WTC11 (cell line): ENCODE measurements at regions not wholly inside any gene's neighbourhood (a gene's known extent, or its start where the extent isn't known, plus 50 kb on each side); places are given as distances from the start of the nearest gene placed in this dataset.

Experiments used
- ATAC-seq: fragments of 200-7000 bp; cut with Tn5 transposase; 2 replicates; pipeline ENCODE4 v1.10.0; 2021; ENCODE audit warnings: mild to moderate bottlenecking, moderate library complexity
- CTCF ChIA-PET: fragments of 300-600 bp; sonication (Branson Sonifier 250); formaldehyde crosslinking; loops from one replicate; lab custom pipeline; 2021; ENCODE audit warnings: antibody characterized with exemption; lab: Charles Lee
- POLR2A ChIA-PET: fragments of 350-600 bp; sonication (Branson Sonifier 250); formaldehyde crosslinking; loops from one replicate; lab custom pipeline; 2021; ENCODE audit warnings: antibody characterized with exemption; lab: Charles Lee
- DNase-seq: peaks from one replicate; pipeline ENCODE4 v3.0.0; 2021; ENCODE audit warnings: low spot score
- H3K27ac Mint-ChIP-seq: 2 replicates; pipeline ENCODE4 v1.8.0; 2021; ENCODE audit warnings: mixed read lengths
- H3K27me3 Mint-ChIP-seq: 2 replicates; pipeline ENCODE4 v1.8.0; 2021; ENCODE audit warnings: low read depth, mild to moderate bottlenecking, moderate library complexity, mixed read lengths
- H3K36me3 Mint-ChIP-seq: 2 replicates; pipeline ENCODE4 v1.8.0; 2021; ENCODE audit warnings: mixed read lengths
- H3K4me1 Mint-ChIP-seq: 2 replicates; pipeline ENCODE4 v1.8.0; 2022; ENCODE audit warnings: mixed read lengths
- H3K4me3 Mint-ChIP-seq: 2 replicates; pipeline ENCODE4 v1.8.0; 2021; ENCODE audit warnings: mild to moderate bottlenecking, moderate library complexity, mixed read lengths
- H3K9me3 Mint-ChIP-seq: 2 replicates; pipeline ENCODE4 v1.8.0; 2021; ENCODE audit warnings: mixed read lengths
- CDX4 ChIP-seq: fragments of 250-450 bp; sonication (Bioruptor Pico); IDR thresholded peaks from 2 replicates; pipeline ENCODE4 v1.9.0; 2021; ENCODE audit warnings: moderate library complexity, mild to moderate bottlenecking, inconsistent platforms, borderline replicate concordance
- E2F4 ChIP-seq: sonication (generic); formaldehyde crosslinking; IDR thresholded peaks from 2 replicates; pipeline ENCODE4 v1.8.1; 2022; ENCODE audit warnings: low read depth, mild to moderate bottlenecking, moderate library complexity, missing genetic modification reagents, borderline replicate concordance
- E2F5 ChIP-seq: sonication (generic); formaldehyde crosslinking; IDR thresholded peaks from 2 replicates; pipeline ENCODE4 v1.8.1; 2022; ENCODE audit warnings: mild to moderate bottlenecking, moderate library complexity, missing genetic modification reagents
- ESRRA ChIP-seq: sonication (generic); formaldehyde crosslinking; IDR thresholded peaks from 2 replicates; pipeline ENCODE4 v1.8.1; 2022; ENCODE audit warnings: mild to moderate bottlenecking, missing genetic modification reagents, borderline replicate concordance
- GTF2I ChIP-seq: fragments of 250-450 bp; sonication (Bioruptor Pico); conservative IDR thresholded peaks from 2 replicates; pipeline ENCODE4 v1.4.0; 2021; ENCODE audit warnings: mild to moderate bottlenecking
- HMGXB4 ChIP-seq: sonication (generic); formaldehyde crosslinking; IDR thresholded peaks from 2 replicates; pipeline ENCODE4 v1.8.1; 2023; ENCODE audit warnings: mild to moderate bottlenecking, moderate library complexity, missing genetic modification reagents
- IRF2 ChIP-seq: sonication (generic); formaldehyde crosslinking; IDR thresholded peaks from 2 replicates; pipeline ENCODE4 v1.8.0; 2022; ENCODE audit warnings: low read depth, missing genetic modification reagents, borderline replicate concordance
- PRDM15 ChIP-seq: sonication (generic); formaldehyde crosslinking; IDR thresholded peaks from 2 replicates; pipeline ENCODE4 v1.8.0; 2022; ENCODE audit warnings: missing genetic modification reagents
- SMAD4 ChIP-seq: sonication (generic); formaldehyde crosslinking; IDR thresholded peaks from 2 replicates; pipeline ENCODE4 v1.8.0; 2022; ENCODE audit warnings: mild to moderate bottlenecking, missing genetic modification reagents
- SOX15 ChIP-seq: fragments of 250-450 bp; sonication (Bioruptor Pico); IDR thresholded peaks from 2 replicates; pipeline ENCODE4 v1.9.0; 2021; ENCODE audit warnings: mild to moderate bottlenecking
- SP1 ChIP-seq: sonication (generic); formaldehyde crosslinking; conservative IDR thresholded peaks from 2 replicates; pipeline ENCODE4 v1.8.1; 2022; ENCODE audit warnings: missing genetic modification reagents
- STAT6 ChIP-seq: sonication (generic); formaldehyde crosslinking; conservative IDR thresholded peaks from 2 replicates; pipeline ENCODE4 v1.8.1; 2023; ENCODE audit warnings: mild to moderate bottlenecking, low read depth, missing genetic modification reagents, moderate library complexity
- TCF7 ChIP-seq: sonication (generic); formaldehyde crosslinking; IDR thresholded peaks from 2 replicates; pipeline ENCODE4 v1.8.0; 2022; ENCODE audit warnings: mild to moderate bottlenecking, low read depth, missing genetic modification reagents, moderate library complexity
- USF2 ChIP-seq: sonication (generic); formaldehyde crosslinking; IDR thresholded peaks from 2 replicates; pipeline ENCODE4 v1.8.1; 2023; ENCODE audit warnings: mild to moderate bottlenecking, missing genetic modification reagents, moderate library complexity
- ZMAT4 ChIP-seq: fragments of 250-450 bp; sonication (Bioruptor Pico); IDR thresholded peaks from 2 replicates; pipeline ENCODE4 v1.9.0; 2021; ENCODE audit warnings: mild to moderate bottlenecking
- ZNF232 ChIP-seq: sonication (generic); formaldehyde crosslinking; IDR thresholded peaks from 2 replicates; pipeline ENCODE4 v1.8.0; 2022; ENCODE audit warnings: mild to moderate bottlenecking, missing genetic modification reagents
- TF ChIP-seq, protein P1 (sequence below): sonication (generic); formaldehyde crosslinking; IDR thresholded peaks from 2 replicates; pipeline ENCODE4 v1.8.0; 2022; ENCODE audit warnings: mild to moderate bottlenecking, missing genetic modification reagents
- TF ChIP-seq, protein P2 (sequence below): fragments of 250-450 bp; sonication (Bioruptor Pico); conservative IDR thresholded peaks from 2 replicates; pipeline ENCODE4 v1.9.0; 2021; ENCODE audit warnings: mild to moderate bottlenecking

DNA sequence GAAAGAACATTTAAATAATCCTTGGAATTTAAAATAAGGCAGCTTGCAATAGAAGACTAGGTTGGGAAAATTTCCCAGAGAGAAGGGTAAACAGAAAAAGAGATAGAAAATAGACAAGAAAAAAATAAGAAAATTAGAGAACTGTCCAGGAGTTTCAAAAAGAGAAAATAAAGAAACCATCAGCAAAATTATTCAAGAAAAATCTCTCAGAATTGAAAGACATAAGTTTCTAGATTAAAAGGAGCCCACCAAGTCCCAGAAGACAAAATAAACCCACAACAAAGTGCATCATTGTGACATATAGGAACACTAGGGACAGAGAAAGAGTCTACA is 88.6 kb upstream of the CDYL start:
- H3K4me1 Mint-ChIP-seq: no peaks in the 10 kb centered on the region
- ATAC-seq: no peak
- no peaks in the 10 kb centered on the region; the same call in 1 of the 2 replicates for H3K27me3 Mint-ChIP-seq
- H3K36me3 Mint-ChIP-seq: 0 out of 2 replicates have a peak, but pooled peaks cover under 1% of the 10 kb centered on the region
- POLR2A ChIA-PET: no interaction called here
- no peak overlapping the region for H3K27ac Mint-ChIP-seq
- CTCF ChIA-PET: no interaction called here
- H3K4me3 Mint-ChIP-seq: no peak overlapping the region
- no peak for DNase-seq
- TF ChIP-seq E2F4 (CRISPR knock-in tag) (no peak), STAT6 (CRISPR knock-in tag) (no peak), TCF7 (no peak), IRF2 (CRISPR knock-in tag) (no peak), HMGXB4 (CRISPR knock-in tag) (no peak), USF2 (no peak), ZNF232 (CRISPR knock-in tag) (no peak), SOX15 (CRISPR knock-in tag) (no peak), SP1 (no peak), ZMAT4 (CRISPR knock-in tag) (no peak), PRDM15 (no peak), SMAD4 (CRISPR knock-in tag) (no peak), ESRRA (CRISPR knock-in tag) (no peak), CDX4 (no peak), E2F5 (CRISPR knock-in tag) (no peak), GTF2I (CRISPR knock-in tag) (no peak)
- TF ChIP-seq, protein P1, sequence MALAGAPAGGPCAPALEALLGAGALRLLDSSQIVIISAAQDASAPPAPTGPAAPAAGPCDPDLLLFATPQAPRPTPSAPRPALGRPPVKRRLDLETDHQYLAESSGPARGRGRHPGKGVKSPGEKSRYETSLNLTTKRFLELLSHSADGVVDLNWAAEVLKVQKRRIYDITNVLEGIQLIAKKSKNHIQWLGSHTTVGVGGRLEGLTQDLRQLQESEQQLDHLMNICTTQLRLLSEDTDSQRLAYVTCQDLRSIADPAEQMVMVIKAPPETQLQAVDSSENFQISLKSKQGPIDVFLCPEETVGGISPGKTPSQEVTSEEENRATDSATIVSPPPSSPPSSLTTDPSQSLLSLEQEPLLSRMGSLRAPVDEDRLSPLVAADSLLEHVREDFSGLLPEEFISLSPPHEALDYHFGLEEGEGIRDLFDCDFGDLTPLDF (CRISPR knock-in tag): no peak
- TF ChIP-seq, protein P2, sequence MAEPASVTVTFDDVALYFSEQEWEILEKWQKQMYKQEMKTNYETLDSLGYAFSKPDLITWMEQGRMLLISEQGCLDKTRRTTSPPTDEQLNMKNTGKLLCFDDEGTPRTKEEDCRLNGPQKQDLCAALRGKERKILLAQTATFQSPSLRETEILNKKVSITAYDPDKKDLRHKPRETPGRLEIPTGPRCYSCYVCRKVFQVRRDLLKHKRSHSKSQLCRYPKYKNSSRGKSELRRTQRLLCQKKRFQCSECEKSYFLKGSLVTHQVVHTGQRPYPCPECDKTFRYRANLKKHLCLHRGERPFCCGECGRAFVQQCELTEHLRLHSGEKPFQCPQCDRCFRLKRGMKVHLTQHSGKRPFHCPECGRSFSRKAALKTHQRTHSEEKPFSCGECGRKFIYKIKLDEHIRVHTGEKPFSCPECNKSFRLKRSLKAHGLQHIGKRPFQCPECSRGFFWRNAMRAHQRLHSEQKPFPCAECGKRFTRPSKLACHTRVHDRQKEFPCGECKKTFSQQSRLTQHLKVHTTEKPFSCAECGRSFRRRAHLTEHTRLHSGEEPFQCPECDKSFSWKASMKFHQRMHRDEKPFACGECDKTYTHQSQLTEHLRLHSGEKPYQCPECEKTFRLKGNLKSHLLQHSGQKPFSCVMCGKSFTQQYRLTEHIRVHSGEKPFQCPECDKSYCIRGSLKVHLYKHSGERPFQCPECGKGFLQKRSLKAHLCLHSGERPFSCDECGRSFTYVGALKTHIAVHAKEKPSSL (CRISPR knock-in tag): no peak
- H3K9me3 Mint-ChIP-seq: peaks cover 7% of the 10 kb centered on the region; the same call in 1 of the 2 replicates
